Ovary (tissue), 3 donors: ENCODE measurements at regions not wholly inside any gene's neighbourhood (a gene's known extent, or its start where the extent isn't known, plus 50 kb on each side); places are given as distances from the start of the nearest gene placed in this dataset.

Experiments
- EP300 ChIP-seq: sonication (generic); formaldehyde crosslinking; IDR thresholded peaks from one replicate; pipeline ENCODE4 v1.6.1; 2017; ENCODE audit warnings: antibody characterized with exemption
- POLR2A ChIP-seq: fragments of 450-650 bp; IDR thresholded peaks from one replicate; pipeline ENCODE4 v1.6.1; 2017; ENCODE audit warnings: antibody characterized with exemption, mild to moderate bottlenecking, moderate library complexity
- TF ChIP-seq, protein P1 (sequence below), 3 donors: fragments of 450-650 bp in 2 of 3; fragments of 200-600 bp in 1 of 3; IDR thresholded peaks; one replicate each; pipeline versions ENCODE4 v1.5.1 to v1.8.0; 2016 to 2022; ENCODE audit warnings: antibody characterized with exemption in 3 of 3, mild to moderate bottlenecking in 1 of 3
- donor health status: DM: no; HTN: no; CAD: no.

DNA sequence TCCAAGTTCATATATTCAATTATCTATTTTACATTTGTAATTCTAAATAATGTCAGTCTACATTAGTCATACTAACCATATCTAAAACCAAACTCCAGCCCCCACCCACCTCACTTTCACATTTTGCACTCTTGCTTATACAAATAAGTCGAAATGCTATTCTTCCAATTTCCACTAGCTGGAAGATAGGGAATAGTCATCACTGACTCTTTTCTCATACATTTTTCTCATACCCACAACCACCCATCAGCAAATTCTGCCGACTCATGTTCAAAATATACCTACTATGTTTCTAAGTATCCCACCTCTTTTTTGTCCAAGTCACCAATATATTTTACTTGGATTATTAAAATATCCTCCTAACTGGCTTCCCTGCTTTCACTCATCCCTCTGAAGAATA, 93.2 kb upstream of the DGKB start:
- TF ChIP-seq, protein P1, sequence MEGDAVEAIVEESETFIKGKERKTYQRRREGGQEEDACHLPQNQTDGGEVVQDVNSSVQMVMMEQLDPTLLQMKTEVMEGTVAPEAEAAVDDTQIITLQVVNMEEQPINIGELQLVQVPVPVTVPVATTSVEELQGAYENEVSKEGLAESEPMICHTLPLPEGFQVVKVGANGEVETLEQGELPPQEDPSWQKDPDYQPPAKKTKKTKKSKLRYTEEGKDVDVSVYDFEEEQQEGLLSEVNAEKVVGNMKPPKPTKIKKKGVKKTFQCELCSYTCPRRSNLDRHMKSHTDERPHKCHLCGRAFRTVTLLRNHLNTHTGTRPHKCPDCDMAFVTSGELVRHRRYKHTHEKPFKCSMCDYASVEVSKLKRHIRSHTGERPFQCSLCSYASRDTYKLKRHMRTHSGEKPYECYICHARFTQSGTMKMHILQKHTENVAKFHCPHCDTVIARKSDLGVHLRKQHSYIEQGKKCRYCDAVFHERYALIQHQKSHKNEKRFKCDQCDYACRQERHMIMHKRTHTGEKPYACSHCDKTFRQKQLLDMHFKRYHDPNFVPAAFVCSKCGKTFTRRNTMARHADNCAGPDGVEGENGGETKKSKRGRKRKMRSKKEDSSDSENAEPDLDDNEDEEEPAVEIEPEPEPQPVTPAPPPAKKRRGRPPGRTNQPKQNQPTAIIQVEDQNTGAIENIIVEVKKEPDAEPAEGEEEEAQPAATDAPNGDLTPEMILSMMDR (IDR thresholded peaks at IDR 0.05) = no peak
- TF ChIP-seq POLR2A = no peak
- TF ChIP-seq EP300 = no peak
